Activated naive CD8-positive, alpha-beta T cell treated with anti-CD3 and anti-CD28 coated beads, Interleukin-2, amount 10 ng/mL, durations not matched to agents 7 days and 5 days (primary cell): ENCODE measurements at regions not wholly inside any gene's neighbourhood (a gene's known extent, or its start where the extent isn't known, plus 50 kb on each side); places are given as distances from the start of the nearest gene placed in this dataset.

ENCODE experiments used
- ATAC-seq: fragments of 150-1000 bp; cut with Tn5 transposase; one replicate; pipeline ENCODE4 v1.10.0; 2021; ENCODE audit warnings: low read depth, moderate library complexity
- POLR2A ChIA-PET: fragments of 350-600 bp; sonication (Branson Sonifier 250); formaldehyde crosslinking; loops from one replicate; lab custom pipeline; 2021; ENCODE audit warnings: antibody characterized with exemption; lab: Charles Lee
- DNase-seq: peaks from one replicate; pipeline ENCODE4 v3.0.0; 2021
- H3K27ac Mint-ChIP-seq: one replicate; pipeline ENCODE4 v1.8.0; 2022; ENCODE audit warnings: mild to moderate bottlenecking, mixed read lengths
- H3K27me3 Mint-ChIP-seq: one replicate; pipeline ENCODE4 v1.8.0; 2022; ENCODE audit warnings: mild to moderate bottlenecking, moderate library complexity, mixed read lengths
- H3K36me3 Mint-ChIP-seq: one replicate; pipeline ENCODE4 v1.8.0; 2021; ENCODE audit warnings: mild to moderate bottlenecking, mixed read lengths
- H3K4me1 Mint-ChIP-seq: one replicate; pipeline ENCODE4 v1.8.0; 2021; ENCODE audit warnings: mixed read lengths
- H3K4me3 Mint-ChIP-seq: one replicate; pipeline ENCODE4 v1.8.0; 2022; ENCODE audit warnings: mild to moderate bottlenecking, moderate library complexity, mixed read lengths
- H3K9me3 Mint-ChIP-seq: one replicate; pipeline ENCODE4 v1.8.0; 2021; ENCODE audit warnings: mixed read lengths

DNA sequence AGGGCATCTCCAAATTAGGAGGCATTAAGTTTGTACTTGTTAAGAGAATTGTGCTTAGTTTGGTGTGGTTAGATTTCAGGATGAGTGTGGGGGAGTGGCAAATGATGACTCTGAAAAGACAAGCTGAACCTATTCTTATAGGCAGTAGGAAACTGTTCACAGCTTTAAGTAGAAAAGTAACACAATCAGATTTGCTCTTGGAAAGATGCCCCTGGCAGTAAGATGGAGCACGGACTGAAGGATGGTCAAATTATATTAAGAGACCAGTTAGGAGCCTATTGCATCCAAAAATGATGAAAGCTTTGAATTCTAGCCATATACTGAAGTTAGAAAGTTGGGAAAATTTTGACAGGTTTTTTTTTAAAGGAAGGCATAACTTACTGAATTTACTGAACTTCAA lies 254.2 kb upstream of the MEF2C start:
- H3K27ac Mint-ChIP-seq: no peak overlapping the region
- no peaks in the 10 kb centered on the region for H3K9me3 Mint-ChIP-seq
- no peak overlapping the region for H3K4me3 Mint-ChIP-seq
- DNase-seq: no peak
- no peak for ATAC-seq
- H3K27me3 Mint-ChIP-seq: no peaks in the 10 kb centered on the region
- no peaks in the 10 kb centered on the region for H3K4me1 Mint-ChIP-seq
- H3K36me3 Mint-ChIP-seq: no peaks in the 10 kb centered on the region
- POLR2A ChIA-PET: no interaction called here

DNA sequence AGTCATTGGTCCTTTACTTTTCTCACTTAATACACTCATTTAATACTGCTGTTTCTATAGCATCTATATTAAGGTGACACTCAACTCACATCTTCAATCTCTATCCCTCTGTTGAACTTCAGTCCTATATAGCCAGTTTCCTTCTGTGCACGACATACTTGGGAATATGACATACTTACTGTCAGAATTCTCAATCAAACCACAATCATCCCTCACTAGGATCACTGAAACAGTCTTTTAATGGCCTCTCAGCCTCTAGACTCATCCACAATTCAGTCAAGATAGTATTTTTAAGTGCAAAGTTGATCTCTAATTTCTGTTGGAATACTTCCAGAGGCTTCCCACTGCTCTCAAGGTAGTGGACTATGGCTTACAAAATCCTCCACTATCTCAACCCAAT lies 251.0 kb upstream of the MEF2C start:
- Mint-ChIP-seq H3K4me1 (no peaks in the 10 kb centered on the region), H3K27ac (no peak overlapping the region), H3K9me3 (no peaks in the 10 kb centered on the region), H3K4me3 (no peak overlapping the region), H3K27me3 (no peaks in the 10 kb centered on the region), H3K36me3 (no peaks in the 10 kb centered on the region)
- POLR2A ChIA-PET: no interaction called here
- no peak for DNase-seq
- no peak for ATAC-seq

DNA sequence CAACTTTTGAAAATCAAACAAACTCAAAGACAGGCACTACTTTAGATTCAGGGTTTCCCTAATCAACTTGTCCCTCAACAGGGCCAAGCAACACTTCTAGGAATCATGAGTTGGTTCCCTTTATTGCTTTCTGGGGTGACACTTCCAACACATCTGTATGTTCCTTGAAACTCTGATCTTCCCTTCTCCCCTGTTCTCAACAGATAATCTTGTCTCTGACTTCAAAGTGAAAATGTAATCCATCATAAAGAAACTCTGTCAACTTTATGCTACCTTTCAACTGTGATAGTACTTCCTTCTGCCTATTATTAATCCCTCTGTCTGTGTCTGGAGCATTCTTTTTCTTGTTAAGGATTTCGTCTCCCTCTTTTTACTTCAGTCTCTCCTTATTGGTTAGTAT lies 250.1 kb upstream of the MEF2C start:
- H3K27me3 Mint-ChIP-seq: no peaks in the 10 kb centered on the region

DNA sequence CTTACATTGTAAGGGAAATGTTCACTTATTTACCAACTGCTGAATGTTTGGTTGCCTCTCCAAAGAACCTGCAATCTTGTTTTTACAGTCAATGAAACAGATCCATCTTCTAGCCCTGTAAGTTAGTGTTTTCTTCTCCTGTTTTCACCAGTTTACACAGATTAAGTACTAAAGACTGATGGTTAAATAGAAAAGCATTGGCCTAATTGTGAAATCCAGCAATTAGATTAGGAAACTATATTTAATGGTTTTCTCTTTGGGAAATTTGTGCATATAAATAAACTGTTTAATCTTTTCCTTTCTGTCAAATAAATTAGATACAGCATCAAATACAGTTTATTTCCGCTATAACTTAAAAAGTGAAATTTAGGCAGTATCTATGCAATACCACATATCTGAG lies 247.9 kb upstream of the MEF2C start:
- Mint-ChIP-seq H3K4me3 (no peak overlapping the region), H3K9me3 (no peaks in the 10 kb centered on the region), H3K4me1 (no peaks in the 10 kb centered on the region), H3K27ac (no peak overlapping the region), H3K27me3 (no peaks in the 10 kb centered on the region), H3K36me3 (no peaks in the 10 kb centered on the region)
- POLR2A ChIA-PET: no interaction called here
- no peak for DNase-seq
- ATAC-seq: no peak

More for the DNA sequence above, 250.1 kb upstream of the MEF2C start:
- H3K36me3 Mint-ChIP-seq: no peaks in the 10 kb centered on the region
- ATAC-seq (no peak), DNase-seq (no peak)
- no peak overlapping the region for H3K27ac Mint-ChIP-seq
- no peaks in the 10 kb centered on the region for H3K9me3 Mint-ChIP-seq
- no peak overlapping the region for H3K4me3 Mint-ChIP-seq
- POLR2A ChIA-PET: no interaction called here
- H3K4me1 Mint-ChIP-seq: no peaks in the 10 kb centered on the region

DNA sequence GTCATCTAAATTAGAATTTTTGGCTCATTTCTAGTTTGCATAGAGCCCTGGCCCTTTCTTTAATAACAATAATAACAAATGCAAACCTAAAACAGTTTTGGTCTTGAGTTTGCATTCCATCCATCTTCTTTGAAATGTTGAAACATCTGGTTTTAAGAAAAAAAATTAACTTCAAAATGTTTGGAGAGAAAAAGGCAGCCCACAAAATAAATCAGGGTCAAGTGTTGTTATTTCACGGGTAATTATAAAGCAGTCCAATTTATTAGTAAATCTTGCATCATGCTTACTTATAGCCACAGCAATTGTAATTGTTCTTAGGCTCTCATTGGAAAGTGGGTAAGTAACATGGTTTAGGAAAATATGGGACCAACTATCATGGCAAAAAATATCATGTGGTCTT lies 247.0 kb upstream of the MEF2C start:
- Mint-ChIP-seq H3K27me3 (no peaks in the 10 kb centered on the region), H3K4me1 (no peaks in the 10 kb centered on the region), H3K36me3 (no peaks in the 10 kb centered on the region), H3K27ac (no peak overlapping the region), H3K9me3 (no peaks in the 10 kb centered on the region), H3K4me3 (no peak overlapping the region)
- no peak for DNase-seq
- no peak for ATAC-seq
- POLR2A ChIA-PET: no interaction called here

DNA sequence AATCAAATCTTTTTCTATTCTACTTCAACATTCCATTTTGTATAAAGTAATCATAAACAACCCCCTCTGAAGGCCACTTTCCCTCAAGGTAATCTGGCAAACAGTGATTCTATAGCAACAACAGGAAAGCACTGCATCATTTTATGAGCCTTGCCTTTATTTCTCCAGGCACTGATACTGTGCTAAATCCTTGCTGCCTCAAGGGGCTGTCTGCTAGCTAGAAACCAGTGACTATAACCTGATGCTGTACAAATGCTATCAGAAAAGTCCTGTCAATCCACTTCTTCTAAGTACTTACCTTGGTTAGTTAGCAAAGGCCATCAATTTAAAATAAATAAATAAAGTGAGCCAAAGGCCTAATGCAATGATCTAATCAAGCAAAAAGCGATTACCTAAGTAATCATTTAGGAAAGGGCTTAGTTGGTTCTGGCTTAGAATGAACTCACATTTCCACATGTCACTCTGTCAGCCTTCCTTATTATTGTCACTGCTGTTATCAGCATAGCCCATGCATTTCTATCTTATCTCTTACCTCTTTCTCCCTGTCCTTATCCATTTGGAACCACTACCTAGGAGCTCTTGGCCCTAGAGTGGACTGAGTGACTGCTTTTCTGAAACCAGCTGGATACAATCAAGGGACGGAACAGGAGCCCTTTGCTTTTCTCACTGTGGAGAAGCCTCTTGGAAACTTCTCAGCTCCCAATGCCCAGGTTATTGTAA lies 246.1 kb upstream of the MEF2C start:
- POLR2A ChIA-PET: no interaction called here
- no peaks in the 10 kb centered on the region for H3K9me3 Mint-ChIP-seq
- H3K27ac Mint-ChIP-seq: no peak overlapping the region
- no peaks in the 10 kb centered on the region for H3K4me1 Mint-ChIP-seq
- DNase-seq (no peak), ATAC-seq (no peak)
- no peaks in the 10 kb centered on the region for H3K36me3 Mint-ChIP-seq
- no peak overlapping the region for H3K4me3 Mint-ChIP-seq
- no peaks in the 10 kb centered on the region for H3K27me3 Mint-ChIP-seq

DNA sequence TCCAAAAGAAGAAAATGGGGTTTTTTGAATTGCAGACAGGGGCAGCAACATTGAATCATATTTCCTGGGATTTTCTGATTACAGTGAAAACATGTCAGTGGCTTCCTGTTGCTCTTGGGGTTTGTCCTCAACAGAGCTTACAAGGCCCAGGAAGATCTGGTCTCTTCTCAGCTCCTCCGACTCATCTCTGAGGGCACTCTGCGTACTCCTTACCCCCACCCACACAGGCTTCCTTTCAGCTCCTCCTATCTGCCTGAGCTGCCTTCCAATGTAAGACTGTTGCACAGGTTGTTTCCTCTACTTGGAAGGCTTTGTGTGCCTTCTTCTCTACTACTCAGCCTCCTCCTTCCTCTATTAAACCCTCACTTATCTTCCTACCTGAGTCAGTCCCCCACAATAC lies 245.1 kb upstream of the MEF2C start:
- no peaks in the 10 kb centered on the region for H3K9me3 Mint-ChIP-seq
- H3K4me3 Mint-ChIP-seq: no peak overlapping the region
- ATAC-seq (no peak), DNase-seq (no peak)
- no peaks in the 10 kb centered on the region for H3K36me3 Mint-ChIP-seq
- POLR2A ChIA-PET: no interaction called here
- H3K27me3 Mint-ChIP-seq: no peaks in the 10 kb centered on the region
- H3K4me1 Mint-ChIP-seq: no peaks in the 10 kb centered on the region
- no peak overlapping the region for H3K27ac Mint-ChIP-seq

DNA sequence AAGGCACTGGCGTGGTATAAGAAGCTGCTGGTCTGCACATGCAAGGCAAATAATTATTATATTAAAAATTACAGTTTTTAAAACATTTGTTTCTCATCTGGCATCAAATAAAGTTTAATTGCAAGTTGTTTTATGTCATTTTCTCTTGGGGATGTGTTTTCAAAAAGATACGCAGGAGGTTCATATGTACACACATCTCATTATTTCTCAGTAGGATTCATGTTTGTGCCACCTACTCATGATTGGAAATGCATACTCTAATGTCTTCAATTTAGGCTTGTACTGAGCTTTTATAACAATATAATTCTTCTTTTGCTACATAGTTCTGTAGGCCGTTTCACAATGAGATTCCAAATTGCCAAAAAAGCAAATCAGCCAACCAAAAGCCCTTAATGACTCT lies 244.2 kb upstream of the MEF2C start:
- Mint-ChIP-seq H3K36me3 (no peaks in the 10 kb centered on the region), H3K27me3 (no peaks in the 10 kb centered on the region), H3K9me3 (no peaks in the 10 kb centered on the region), H3K4me1 (no peaks in the 10 kb centered on the region), H3K4me3 (no peak overlapping the region), H3K27ac (no peak overlapping the region)
- DNase-seq: no peak
- no peak for ATAC-seq
- POLR2A ChIA-PET: no interaction called here

DNA sequence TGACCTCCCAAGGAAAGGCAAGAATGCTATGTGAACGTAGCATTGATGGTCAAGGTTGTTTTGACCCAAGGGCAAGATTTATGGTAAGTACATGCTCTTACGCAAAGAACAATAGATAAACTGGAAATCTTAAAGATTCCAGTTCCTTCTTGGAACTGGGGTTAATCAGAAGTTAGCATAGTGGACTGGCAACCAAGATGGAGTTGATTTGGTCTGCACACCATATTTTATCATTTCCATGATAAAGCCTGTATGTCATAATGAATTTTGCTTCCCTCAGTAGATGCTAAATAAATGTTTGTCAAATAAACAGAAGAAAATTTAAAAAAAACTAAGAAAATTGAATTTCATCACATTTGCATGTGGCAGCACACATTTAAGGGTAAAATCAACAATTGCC lies 242.4 kb upstream of the MEF2C start:
- H3K27me3 Mint-ChIP-seq: no peaks in the 10 kb centered on the region
- ATAC-seq (no peak), DNase-seq (no peak)
- H3K4me3 Mint-ChIP-seq: no peak overlapping the region
- no peaks in the 10 kb centered on the region for H3K36me3 Mint-ChIP-seq
- H3K27ac Mint-ChIP-seq: no peak overlapping the region
- H3K4me1 Mint-ChIP-seq: no peaks in the 10 kb centered on the region
- no peaks in the 10 kb centered on the region for H3K9me3 Mint-ChIP-seq
- POLR2A ChIA-PET: no interaction called here

DNA sequence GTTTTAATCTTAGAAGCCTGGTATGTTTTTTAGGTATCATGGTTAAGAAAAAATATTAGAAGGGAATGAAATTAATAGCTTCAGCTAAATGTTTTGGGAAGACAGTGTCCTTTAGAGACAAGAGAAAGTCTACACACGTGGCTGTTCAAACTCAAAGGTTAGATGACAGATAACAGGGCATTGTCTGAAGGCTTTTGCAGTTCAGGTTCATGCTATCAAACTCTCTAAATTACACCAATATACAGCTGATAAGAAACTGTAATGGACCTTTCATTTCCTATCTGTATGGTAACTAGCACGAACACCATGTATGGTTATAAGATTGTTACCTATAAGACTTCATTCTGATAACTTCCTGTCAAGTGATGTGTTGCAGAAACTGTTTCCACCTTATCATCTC lies 240.6 kb upstream of the MEF2C start:
- H3K4me3 Mint-ChIP-seq: no peak overlapping the region
- ATAC-seq (no peak), DNase-seq (no peak)
- no peaks in the 10 kb centered on the region for H3K27me3 Mint-ChIP-seq
- POLR2A ChIA-PET: no interaction called here
- H3K36me3 Mint-ChIP-seq: no peaks in the 10 kb centered on the region
- H3K4me1 Mint-ChIP-seq: no peaks in the 10 kb centered on the region
- H3K9me3 Mint-ChIP-seq: no peaks in the 10 kb centered on the region
- no peak overlapping the region for H3K27ac Mint-ChIP-seq

DNA sequence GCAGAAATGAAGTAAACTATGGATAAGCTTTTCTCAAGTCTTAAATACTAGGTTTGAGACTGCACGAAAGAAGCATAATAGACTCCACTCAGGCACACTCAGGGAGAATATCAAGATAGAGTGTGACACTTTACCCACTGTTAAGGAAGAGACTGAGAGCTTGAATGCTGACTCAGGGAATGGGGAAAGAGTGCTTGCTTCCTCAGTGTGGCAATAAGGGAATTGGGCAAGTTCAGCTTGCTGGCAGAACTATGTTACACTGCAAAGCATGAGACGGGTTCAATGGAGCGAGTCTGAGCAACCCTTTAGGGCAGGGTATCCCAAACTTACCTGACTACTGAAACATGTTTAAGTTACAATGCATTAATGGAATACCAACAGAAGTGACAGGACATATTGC lies 237.7 kb upstream of the MEF2C start:
- H3K4me3 Mint-ChIP-seq: no peak overlapping the region
- no peaks in the 10 kb centered on the region for H3K27me3 Mint-ChIP-seq
- ATAC-seq: no peak
- POLR2A ChIA-PET: no interaction called here
- no peaks in the 10 kb centered on the region for H3K9me3 Mint-ChIP-seq
- DNase-seq: no peak
- H3K4me1 Mint-ChIP-seq: no peaks in the 10 kb centered on the region
- H3K27ac Mint-ChIP-seq: no peak overlapping the region
- H3K36me3 Mint-ChIP-seq: no peaks in the 10 kb centered on the region

DNA sequence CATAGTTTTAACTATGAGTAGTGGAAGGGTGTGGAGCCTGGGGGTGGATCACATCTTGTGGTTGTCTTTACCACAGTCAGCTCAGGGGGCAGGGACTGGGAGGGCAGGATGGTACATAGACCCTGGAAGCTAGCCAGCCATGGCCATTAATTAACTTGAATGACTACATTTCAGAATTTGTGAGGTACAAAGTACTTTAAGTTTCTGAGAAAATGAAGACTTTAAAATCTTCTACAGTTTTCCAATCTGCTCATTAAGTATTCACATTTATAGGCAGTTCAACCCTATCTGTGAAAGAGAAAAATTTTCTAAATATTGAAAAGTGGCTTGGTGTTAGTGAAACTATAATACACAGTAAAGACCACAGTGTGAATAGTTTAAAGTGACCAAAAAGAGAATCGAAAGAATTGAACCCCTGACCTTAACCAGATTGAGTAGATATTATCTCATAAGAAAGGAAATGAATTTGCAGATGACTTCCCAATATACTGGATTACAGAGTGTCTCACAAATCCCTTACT lies 234.2 kb upstream of the MEF2C start:
- Mint-ChIP-seq H3K9me3 (no peaks in the 10 kb centered on the region), H3K4me3 (no peak overlapping the region), H3K4me1 (no peaks in the 10 kb centered on the region), H3K36me3 (no peaks in the 10 kb centered on the region), H3K27ac (no peak overlapping the region), H3K27me3 (no peaks in the 10 kb centered on the region)
- DNase-seq: no peak
- POLR2A ChIA-PET: no interaction called here
- no peak for ATAC-seq

DNA sequence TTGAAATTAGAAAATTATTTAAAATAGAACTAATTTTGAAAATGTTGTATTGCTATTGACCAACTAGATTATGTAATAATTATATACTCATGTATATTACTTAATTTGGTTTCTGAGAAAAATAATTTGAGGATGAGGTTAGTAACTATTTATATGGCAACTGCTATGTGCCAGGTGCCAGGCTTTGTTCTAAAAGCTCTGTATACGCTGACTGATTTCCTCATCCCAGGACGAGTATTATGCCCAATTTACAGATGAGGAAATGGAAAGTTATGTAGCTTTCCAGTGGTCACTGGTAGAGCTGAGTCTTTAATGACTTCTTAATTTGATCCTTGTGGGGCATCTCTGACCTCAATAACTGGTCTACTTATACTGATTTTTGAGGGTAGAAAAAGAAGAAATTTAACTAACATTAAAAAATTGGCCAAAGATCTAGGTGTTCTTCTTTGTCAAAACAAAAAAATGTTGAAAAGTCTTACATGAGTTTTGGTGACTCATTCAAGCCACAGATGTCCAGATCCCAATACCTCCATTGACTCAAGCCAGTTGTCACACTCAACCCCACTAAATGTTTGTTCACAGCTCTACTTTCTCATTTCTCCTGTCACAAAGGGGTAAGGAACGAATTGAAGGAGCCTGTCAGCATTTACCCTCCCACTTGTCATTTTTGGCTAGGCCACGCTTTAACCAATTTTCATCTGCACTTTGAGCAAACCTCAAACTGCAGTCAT lies 228.1 kb upstream of the MEF2C start:
- Mint-ChIP-seq H3K27me3 (no peaks in the 10 kb centered on the region), H3K4me3 (no peak overlapping the region), H3K27ac (no peak overlapping the region), H3K36me3 (no peaks in the 10 kb centered on the region), H3K9me3 (no peaks in the 10 kb centered on the region), H3K4me1 (no peaks in the 10 kb centered on the region)
- DNase-seq (no peak), ATAC-seq (no peak)
- POLR2A ChIA-PET: no interaction called here

DNA sequence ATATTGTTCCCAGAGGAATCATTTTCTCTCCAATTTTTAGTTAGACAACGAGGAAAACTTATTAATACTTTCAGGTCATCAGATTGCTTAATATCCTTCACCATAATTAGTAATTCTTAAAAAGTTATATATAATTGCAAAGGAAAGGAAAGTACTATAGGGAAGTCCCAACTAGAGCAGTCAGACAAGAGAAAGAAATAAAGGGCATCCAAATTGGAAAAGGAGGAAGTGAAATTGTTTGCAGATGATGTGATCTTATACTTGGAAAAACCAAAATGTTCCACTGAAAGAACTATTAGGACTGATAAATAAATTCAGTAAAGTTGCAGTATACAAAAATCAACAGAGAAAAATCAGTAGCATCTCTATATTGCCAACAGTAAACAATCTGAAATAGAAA lies 223.5 kb upstream of the MEF2C start:
- Mint-ChIP-seq H3K27me3 (no peaks in the 10 kb centered on the region), H3K4me1 (no peaks in the 10 kb centered on the region), H3K36me3 (no peaks in the 10 kb centered on the region), H3K4me3 (no peak overlapping the region), H3K9me3 (no peaks in the 10 kb centered on the region), H3K27ac (no peak overlapping the region)
- POLR2A ChIA-PET: no interaction called here
- no peak for ATAC-seq
- DNase-seq: no peak
